IPS-NIHi7 (cell line): ENCODE measurements at regions not wholly inside any gene's neighbourhood (a gene's known extent, or its start where the extent isn't known, plus 50 kb on each side); places are given as distances from the start of the nearest gene placed in this dataset.
"Not testable (repeated sequence)": the region's sequence is repeated elsewhere in the genome, so short reads cannot be mapped to it uniquely, and the experiment has no call there.

Experiments
- DNase-seq: peaks from one replicate; pipeline ENCODE4 v3.0.0; 2012; ENCODE audit warnings: mixed read lengths; ENCODE audit errors: extremely low spot score

DNA sequence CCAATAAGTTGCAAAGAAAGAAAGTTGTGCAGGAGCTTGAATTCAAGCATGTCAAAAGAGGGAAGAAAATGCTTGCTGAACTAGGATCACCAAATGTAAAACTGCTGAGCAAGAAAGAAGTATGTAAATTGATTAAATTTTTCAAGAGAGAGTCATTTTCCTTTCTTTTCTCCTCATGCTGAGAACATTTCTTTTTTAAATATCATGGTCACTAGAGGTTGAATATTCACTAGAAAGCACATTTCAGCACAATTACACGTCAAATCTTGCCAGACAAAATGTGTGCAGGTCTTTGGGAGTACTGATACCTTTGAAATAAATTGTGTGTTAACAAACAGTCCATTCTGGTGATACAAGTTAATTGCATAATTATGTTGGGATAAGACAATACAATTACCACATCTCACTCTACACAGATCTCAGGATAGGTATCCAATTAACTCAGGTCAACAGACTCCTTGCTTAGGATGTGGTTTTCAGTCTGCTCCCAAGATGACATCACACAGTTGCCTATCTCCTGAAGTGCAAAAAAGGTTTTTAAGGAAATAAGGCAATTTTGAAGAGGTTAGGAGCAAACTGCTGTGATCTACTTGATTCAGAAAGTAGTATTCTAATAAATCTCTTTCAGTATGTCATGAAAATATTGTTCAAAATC, 862.2 kb downstream of the RPS29 start:
- no peak for DNase-seq

DNA sequence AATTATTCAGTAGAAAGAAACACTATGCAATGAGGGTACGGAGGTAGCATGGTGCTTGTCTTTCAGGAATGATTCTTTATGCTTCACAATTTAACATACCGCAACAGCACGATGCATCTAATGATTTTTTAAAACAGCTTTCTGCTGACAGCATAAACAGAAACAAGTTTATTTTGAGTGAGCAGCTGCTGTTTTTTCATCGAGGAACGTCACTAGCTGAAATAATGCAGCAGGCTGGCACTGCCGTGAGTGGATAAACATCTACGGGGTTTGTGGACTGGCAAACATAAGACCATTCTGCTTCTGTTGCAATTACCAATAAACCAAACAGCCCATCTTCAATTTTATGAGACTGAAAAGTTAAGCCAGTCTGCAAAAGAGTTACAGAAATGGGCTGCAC, 871.8 kb downstream of the RPS29 start:
- DNase-seq, result no peak

DNA sequence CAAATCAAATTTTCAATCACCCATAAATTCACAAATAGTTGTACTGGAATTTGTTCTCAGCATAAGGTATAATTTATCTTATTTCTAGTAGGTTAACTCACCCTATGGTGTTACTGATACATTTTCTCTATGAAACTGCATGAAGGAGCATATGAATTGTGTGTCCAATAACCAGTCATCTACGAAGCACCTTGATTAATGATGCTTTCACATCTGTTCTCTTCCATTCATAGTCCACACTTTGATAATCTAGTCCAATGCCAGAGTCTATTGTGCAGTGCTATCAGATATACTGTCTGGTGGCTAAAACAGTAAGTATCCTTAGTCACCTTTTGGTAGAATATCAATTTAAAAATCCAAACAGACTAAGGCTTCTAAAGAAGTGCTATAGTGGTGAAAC, 876.0 kb downstream of the RPS29 start:
- no peak for DNase-seq

- no peak for DNase-seq
Observed at GRCh38 chr14:48709277-48709785, 876.8 kb downstream of the RPS29 start.

GRCh38 chr14:48704639-48705038, 881.5 kb downstream of the RPS29 start:
- DNase-seq, result no peak

GRCh38 chr14:48703728-48704467, 882.3 kb downstream of the RPS29 start:
- DNase-seq, result no peak

DNA sequence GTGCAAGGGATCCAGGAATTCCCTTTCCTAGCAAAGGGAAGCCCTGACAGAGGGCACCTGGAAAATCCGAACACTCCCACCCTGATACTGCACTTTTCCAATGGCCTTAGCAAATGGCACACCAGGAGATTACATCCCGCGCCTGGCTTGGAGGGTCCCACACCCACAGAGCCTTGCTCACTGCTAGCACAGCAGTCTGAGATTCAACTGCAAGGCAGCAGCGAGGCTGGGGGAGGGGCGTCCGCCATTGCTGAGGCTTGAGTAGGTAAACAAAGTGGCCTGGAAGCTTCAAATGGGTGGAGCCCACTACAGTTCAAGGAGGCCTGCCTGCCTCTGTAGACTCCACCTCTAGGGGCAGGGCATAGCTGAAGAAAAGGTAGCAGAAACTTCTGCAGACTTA, 888.8 kb downstream of the RPS29 start:
- DNase-seq, result not testable (repeated sequence)

DNA sequence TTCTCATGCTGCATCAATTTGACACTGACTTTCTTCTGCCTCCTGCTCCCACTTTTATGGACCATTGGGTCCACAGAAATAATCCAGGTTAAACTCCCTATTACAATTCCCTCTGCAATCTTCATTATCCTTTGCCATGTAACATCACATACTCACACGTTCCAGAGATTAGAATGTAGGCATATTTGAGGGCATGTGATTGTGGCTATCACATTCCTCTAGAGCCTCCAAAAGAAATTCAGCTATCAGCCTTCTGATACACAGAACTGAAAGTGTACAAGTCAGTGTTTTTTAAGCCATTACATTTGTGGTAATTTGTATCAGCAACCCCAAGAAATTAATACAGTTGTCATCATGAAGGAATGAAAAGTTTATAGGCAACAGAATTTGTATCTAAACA, 892.4 kb downstream of the RPS29 start:
- no peak for DNase-seq

- peak; percentile 7 for DNase-seq
Observed at GRCh38 chr14:48690349-48690748, 895.8 kb downstream of the RPS29 start.

GRCh38 chr14:48686650-48687049, 899.5 kb downstream of the RPS29 start:
- DNase-seq, result no peak

DNA sequence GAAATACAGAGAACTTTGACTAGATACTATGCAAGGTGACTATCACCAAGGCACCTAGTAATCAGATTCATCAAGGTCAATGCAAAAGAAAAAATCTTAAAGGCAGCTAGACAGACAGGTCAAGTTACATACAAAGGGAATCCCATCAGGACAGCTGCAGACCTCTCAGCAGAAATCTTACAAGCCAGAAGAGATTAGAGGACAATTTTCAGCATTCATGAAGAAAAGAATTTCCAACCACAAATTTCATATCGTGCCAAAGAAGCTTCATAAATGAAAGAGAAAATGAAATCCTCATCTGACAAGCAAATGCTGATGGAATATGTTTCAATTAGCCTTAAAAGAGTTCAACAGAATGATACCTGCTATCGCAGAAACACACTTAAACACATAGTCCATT, 913.7 kb downstream of the RPS29 start:
- DNase-seq, result no peak

- DNase-seq, result no peak
Observed at GRCh38 chr14:48670939-48671338, 915.2 kb downstream of the RPS29 start.

GRCh38 chr14:48665077-48665784, 920.9 kb downstream of the RPS29 start:
- no peak for DNase-seq

- DNase-seq, result no peak
Observed at GRCh38 chr14:48643241-48643640, 942.9 kb downstream of the RPS29 start.

DNA sequence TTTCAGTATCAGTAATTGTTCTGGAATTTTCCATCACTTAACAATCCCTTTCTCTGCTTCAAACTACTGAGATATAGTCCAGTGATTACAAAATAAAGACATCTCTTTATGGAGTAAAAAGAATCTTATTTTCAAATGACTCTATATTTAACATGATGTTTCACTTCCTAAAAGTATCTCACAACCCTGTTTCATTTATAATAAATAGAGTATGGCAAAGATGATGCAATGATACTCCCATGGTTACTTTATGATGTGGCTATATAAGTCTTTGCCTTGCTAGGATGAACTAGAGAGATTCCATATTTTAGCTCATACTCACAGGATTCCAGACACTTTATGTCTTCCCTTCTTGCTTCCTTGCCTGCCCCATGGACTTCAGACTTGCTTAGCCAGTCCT, 953.5 kb upstream of the MDGA2 start:
- DNase-seq, result no peak

DNA sequence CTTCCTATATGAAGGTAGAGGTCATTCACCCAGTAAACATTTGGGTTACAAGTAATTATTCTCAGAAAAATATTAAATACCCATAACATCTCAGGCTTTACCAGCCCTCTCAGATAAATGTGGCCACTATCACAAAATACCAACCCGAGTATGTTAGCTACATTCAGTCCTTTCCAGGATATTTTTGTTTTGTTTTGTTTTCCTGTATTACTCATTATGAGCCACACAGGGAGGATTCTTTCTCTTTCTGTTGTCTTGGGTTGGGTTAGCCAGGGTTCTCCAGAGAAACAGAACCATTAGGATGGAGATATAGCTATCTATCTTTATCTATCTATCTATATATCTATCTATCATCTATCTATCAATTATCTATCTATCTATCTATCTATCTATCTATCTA, 947.6 kb upstream of the MDGA2 start:
- no peak for DNase-seq

DNA sequence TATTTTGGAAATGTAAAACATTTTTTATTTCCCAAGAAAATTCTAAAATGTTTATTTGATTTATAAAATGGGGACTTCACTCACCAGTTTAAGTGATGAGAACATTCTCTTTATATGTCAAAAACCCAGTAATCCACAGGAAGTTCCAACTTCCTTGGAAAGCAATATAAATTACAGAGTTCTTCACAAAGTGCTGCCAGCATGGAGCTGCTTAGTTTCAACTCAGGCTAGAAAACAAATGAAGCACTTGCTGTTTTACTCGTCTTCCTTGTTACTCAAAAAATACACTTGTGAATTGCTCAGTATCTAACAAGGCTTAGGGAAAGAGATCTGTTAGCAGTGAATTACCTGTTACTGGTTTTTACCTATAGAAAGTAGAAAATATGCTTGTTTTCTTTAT, 942.7 kb upstream of the MDGA2 start:
- DNase-seq, result no peak

- no peak for DNase-seq
Observed at GRCh38 chr14:48616931-48617330, 941.5 kb upstream of the MDGA2 start.

- no peak for DNase-seq
Observed at GRCh38 chr14:48615618-48616017, 940.2 kb upstream of the MDGA2 start.

- DNase-seq, result no peak
Observed at GRCh38 chr14:48614003-48614402, 938.6 kb upstream of the MDGA2 start.

DNA sequence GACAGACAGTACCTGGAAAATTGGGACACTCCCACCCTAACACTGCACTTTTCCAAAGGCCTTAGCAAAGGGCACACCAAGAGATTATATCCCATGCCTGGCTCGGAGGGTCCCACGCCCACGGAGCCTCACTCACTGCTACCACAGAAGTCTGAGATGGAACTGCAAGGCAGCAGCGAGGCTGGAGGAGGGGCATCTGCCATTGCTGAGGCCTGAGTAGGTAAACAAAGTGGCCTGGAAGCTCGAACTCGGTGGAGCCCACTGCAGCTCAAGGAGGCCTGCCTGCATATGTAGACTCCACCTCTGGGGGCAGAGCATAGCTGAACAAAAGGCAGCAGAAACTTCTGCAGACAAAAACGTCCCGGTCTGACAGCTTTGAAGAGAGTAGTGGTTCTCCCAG, 931.6 kb upstream of the MDGA2 start:
- not testable (repeated sequence) for DNase-seq

DNA sequence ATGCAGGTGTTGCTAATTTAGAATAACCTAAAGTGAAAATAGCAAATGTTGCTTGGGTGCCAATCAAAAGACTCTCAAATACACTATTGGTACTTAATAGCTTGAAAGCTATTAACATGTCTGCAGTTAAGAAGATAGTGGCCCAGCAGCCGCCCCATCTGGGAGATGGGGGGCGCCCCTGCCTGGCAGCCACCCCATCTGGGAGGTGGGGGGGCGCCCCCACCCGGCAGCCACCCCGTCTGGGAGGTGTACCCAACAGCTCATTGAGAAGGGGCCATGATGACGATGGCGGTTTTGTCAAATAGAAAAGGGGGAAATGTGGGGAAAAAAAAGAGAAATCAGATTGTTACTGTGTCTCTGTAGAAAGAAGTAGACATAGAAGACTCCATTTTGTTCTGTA, 923.1 kb upstream of the MDGA2 start:
- DNase-seq, result no peak

GRCh38 chr14:48586099-48586498, 910.7 kb upstream of the MDGA2 start:
- no peak for DNase-seq
